Smooth muscle cell (in vitro differentiated cells): ENCODE measurements at regions not wholly inside any gene's neighbourhood (a gene's known extent, or its start where the extent isn't known, plus 50 kb on each side); places are given as distances from the start of the nearest gene placed in this dataset.

Source experiments
- DNase-seq: peaks from one replicate; lab custom pipeline; 2025; ENCODE audit not compliant: unreplicated experiment; lab: John Stamatoyannopoulos, UW
- H2AFZ ChIP-seq: fragments of 200-600 bp; sonication (generic); 2 replicates; pipeline ENCODE4 v1.6.0; 2016; ENCODE audit warnings: antibody characterized with exemption, low read depth, mild to moderate bottlenecking
- H3F3A ChIP-seq: fragments of 200-600 bp; sonication (generic); 2 replicates; pipeline ENCODE4 v1.6.0; 2017; ENCODE audit warnings: antibody characterized with exemption, low read depth
- H3K27ac ChIP-seq: fragments of 200-600 bp; sonication (generic); 2 replicates; pipeline ENCODE4 v1.5.1; 2016; ENCODE audit warnings: low read depth, mild to moderate bottlenecking
- H3K27me3 ChIP-seq: fragments of 200-600 bp; sonication (generic); 2 replicates; pipeline ENCODE4 v1.6.1; 2016; ENCODE audit warnings: low read depth, mild to moderate bottlenecking
- H3K36me3 ChIP-seq: fragments of 200-600 bp; sonication (generic); 2 replicates; pipeline ENCODE4 v1.5.1; 2016; ENCODE audit warnings: low read depth
- H3K4me1 ChIP-seq: fragments of 200-600 bp; sonication (generic); 2 replicates; pipeline ENCODE4 v1.5.1; 2016; ENCODE audit warnings: low read depth
- H3K4me2 ChIP-seq: fragments of 200-600 bp; sonication (generic); 2 replicates; pipeline ENCODE4 v1.6.0; 2016; ENCODE audit warnings: mild to moderate bottlenecking
- H3K4me3 ChIP-seq: fragments of 200-600 bp; sonication (generic); 2 replicates; pipeline ENCODE4 v1.5.1; 2016; ENCODE audit warnings: mild to moderate bottlenecking
- H3K79me2 ChIP-seq: fragments of 200-600 bp; sonication (generic); 2 replicates; pipeline ENCODE4 v1.6.0; 2016; ENCODE audit warnings: low read depth, mild to moderate bottlenecking
- H3K9ac ChIP-seq: fragments of 200-600 bp; sonication (generic); 2 replicates; pipeline ENCODE4 v1.6.0; 2016; ENCODE audit warnings: low read depth
- H3K9me3 ChIP-seq: fragments of 200-600 bp; sonication (generic); replicated peaks from 2 replicates; pipeline ENCODE4 v1.5.1; 2016; ENCODE audit warnings: low read depth
- H4K20me1 ChIP-seq: fragments of 200-600 bp; sonication (generic); 2 replicates; pipeline ENCODE4 v1.6.0; 2016; ENCODE audit warnings: low read depth
- WGBS: methylation state at CpG from one replicate; pipeline ENCODE4 v1.1.7; 2016; ENCODE audit warnings: low lambda C conversion rate; 5-methylcytosine and 5-hydroxymethylcytosine counted together
- TF ChIP-seq, protein P1 (sequence below): fragments of 200-600 bp; sonication (generic); IDR thresholded peaks from 2 replicates; pipeline ENCODE4 v1.5.1; 2017; ENCODE audit warnings: borderline replicate concordance, mild to moderate bottlenecking, antibody characterized with exemption; ENCODE audit not compliant: insufficient read depth, poor library complexity, severe bottlenecking

DNA sequence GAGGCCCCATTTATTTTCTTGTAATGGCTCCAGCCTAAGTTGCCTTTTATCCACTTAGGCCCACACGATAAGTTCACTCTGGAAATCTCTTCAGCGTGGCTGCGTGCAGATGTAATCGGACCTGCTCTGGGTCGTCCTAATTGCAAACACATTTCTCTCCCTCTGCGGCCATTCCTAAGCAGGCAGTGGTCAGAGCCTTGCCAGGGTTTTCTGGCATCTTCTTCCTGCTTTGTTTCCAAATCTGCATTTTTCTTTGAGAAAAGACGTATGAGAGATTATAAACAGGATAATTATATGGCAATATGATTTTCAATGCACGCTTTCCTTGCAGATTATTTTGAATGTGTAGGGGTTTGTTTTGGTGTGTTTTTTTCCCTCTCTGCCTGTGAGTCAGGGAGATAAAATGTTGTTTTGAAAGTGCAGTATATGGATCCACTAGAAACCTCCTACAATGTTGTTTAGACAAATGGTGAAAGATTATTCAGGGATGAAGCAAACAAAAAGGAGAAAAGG, 239.4 kb upstream of the TANK start:
- H3K9me3 ChIP-seq: no peaks in the 10 kb centered on the region
- peaks cover 22% of the 10 kb centered on the region for H3K4me1 ChIP-seq
- no peaks in the 10 kb centered on the region for H3K79me2 ChIP-seq
- H4K20me1 ChIP-seq: no peaks in the 10 kb centered on the region
- H3K4me2 ChIP-seq: peak overlapping the region; percentile 80
- H3K27ac ChIP-seq: peak overlapping the region; percentile 96
- H3K36me3 ChIP-seq: no peaks in the 10 kb centered on the region
- H3K9ac ChIP-seq: peak overlapping the region; percentile 79
- TF ChIP-seq, protein P1, sequence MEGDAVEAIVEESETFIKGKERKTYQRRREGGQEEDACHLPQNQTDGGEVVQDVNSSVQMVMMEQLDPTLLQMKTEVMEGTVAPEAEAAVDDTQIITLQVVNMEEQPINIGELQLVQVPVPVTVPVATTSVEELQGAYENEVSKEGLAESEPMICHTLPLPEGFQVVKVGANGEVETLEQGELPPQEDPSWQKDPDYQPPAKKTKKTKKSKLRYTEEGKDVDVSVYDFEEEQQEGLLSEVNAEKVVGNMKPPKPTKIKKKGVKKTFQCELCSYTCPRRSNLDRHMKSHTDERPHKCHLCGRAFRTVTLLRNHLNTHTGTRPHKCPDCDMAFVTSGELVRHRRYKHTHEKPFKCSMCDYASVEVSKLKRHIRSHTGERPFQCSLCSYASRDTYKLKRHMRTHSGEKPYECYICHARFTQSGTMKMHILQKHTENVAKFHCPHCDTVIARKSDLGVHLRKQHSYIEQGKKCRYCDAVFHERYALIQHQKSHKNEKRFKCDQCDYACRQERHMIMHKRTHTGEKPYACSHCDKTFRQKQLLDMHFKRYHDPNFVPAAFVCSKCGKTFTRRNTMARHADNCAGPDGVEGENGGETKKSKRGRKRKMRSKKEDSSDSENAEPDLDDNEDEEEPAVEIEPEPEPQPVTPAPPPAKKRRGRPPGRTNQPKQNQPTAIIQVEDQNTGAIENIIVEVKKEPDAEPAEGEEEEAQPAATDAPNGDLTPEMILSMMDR: no peak
- no peak for DNase-seq
- H3K4me3 ChIP-seq: peak overlapping the region; percentile 32
- no peaks in the 10 kb centered on the region for H3K27me3 ChIP-seq
- peaks cover 12% of the 10 kb centered on the region for H3F3A ChIP-seq
- WGBS: 11% methylated on average over 8 of the region's 8 CpGs
- peak overlapping the region; percentile 81 for H2AFZ ChIP-seq

DNA sequence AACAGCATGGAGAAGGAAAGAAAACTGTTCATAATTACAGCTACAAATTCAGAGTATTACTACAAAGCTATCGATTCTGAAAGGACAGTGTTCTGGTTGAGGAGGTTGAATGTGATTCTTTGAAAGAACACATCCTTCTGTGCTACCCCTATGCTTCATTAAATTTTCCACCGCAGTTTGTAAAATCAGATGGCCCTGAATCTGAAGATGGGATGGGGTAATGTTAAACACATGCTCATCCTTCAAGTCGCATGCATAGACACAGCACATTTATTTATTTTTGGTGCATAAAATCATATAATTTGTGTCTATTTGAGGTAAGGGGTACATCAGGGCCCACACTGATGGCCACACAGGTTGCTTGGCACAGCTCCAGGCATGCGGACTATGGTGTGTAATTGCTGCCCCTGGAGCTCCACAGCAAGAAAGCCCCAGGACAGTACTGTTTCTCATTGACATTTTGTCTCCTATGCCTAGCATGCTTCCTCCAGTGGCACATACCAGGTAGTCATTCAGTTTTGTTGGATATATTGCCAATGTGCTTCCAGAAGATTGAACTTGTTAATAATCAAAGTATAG, 238.8 kb upstream of the TANK start:
- H3K79me2 ChIP-seq: no peaks in the 10 kb centered on the region
- H4K20me1 ChIP-seq: no peaks in the 10 kb centered on the region
- TF ChIP-seq, protein P1: no peak
- H3K9ac ChIP-seq: peak overlapping the region; percentile 79
- H3K4me1 ChIP-seq: peaks cover 22% of the 10 kb centered on the region
- no peak overlapping the region for H3K4me3 ChIP-seq
- no peaks in the 10 kb centered on the region for H3K9me3 ChIP-seq
- peak overlapping the region; percentile 81 for H2AFZ ChIP-seq
- 83% methylated on average over 4 of the region's 4 CpGs for whole genome bisulfite sequencing
- DNase-seq: no peak
- H3K36me3 ChIP-seq: no peaks in the 10 kb centered on the region
- peaks cover 12% of the 10 kb centered on the region for H3F3A ChIP-seq
- no peaks in the 10 kb centered on the region for H3K27me3 ChIP-seq
- H3K4me2 ChIP-seq: peak overlapping the region; percentile 80
- peak overlapping the region; percentile 96 for H3K27ac ChIP-seq

DNA sequence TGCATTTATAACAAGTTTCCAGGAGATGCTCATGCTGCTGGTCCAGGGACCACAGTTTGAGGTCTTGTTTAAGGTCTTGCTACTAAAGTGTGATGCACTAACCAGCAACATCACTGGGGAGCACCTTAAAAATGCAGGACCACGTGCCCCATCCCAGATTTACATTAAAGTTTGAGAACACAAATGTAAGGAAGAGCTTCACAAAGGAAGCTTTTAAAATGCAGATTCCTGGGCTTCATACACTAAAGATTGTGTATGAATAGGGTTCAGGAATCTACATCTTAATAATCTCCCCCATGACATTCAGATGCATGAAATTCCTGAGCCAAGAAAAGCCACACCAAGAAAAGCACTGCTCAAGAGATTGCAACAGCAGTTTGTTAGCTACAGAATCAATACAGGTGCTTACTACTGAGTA, 235.3 kb upstream of the TANK start:
- Histone ChIP-seq H3K27me3 (no peaks in the 10 kb centered on the region), H4K20me1 (no peaks in the 10 kb centered on the region), H2AFZ (no peak overlapping the region), H3K4me3 (no peak overlapping the region), H3F3A (peaks cover 12% of the 10 kb centered on the region), H3K9ac (no peak overlapping the region), H3K9me3 (no peaks in the 10 kb centered on the region), H3K79me2 (no peaks in the 10 kb centered on the region), H3K4me1 (peaks cover 11% of the 10 kb centered on the region), H3K27ac (no peak overlapping the region), H3K36me3 (no peaks in the 10 kb centered on the region), H3K4me2 (no peak overlapping the region)
- 50% methylated on average over 1 of the region's 1 CpG for WGBS
- DNase-seq: no peak
- TF ChIP-seq, protein P1: no peak

DNA sequence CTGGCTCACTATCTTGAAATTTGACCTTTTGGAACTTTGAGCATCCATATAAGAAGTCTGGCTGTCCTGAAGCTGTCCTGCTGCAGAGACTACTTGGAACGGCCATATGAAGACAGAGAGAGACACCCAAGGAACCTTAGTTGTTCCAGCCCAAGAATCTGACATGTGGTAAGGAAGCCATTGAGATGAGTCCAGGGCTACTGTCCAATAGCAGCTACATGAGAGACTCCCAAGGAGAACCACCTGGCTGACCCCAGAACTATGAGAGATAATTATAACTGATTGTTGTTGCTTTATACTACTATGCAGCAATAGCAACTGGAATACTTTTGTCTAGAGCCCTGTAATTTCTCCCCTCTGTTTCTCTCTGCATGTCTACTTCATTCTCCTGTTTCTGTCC, 234.3 kb upstream of the TANK start:
- WGBS: 88% methylated on average over 1 of the region's 1 CpG

More for the DNA sequence above, 234.3 kb upstream of the TANK start:
- Histone ChIP-seq H3K4me3 (no peak overlapping the region), H3K9me3 (no peaks in the 10 kb centered on the region), H3K27ac (no peak overlapping the region), H3K27me3 (no peaks in the 10 kb centered on the region), H3K79me2 (no peaks in the 10 kb centered on the region), H3K36me3 (no peaks in the 10 kb centered on the region), H3K4me1 (peaks cover 4% of the 10 kb centered on the region), H3F3A (peaks cover 12% of the 10 kb centered on the region), H3K9ac (no peak overlapping the region), H4K20me1 (no peaks in the 10 kb centered on the region), H3K4me2 (no peak overlapping the region), H2AFZ (no peak overlapping the region)
- DNase-seq: no peak
- TF ChIP-seq, protein P1: no peak
